GM12891 (cell line): ENCODE measurements at regions not wholly inside any gene's neighbourhood (a gene's known extent, or its start where the extent isn't known, plus 50 kb on each side); places are given as distances from the start of the nearest gene placed in this dataset.

Experiments
- DNase-seq: peaks from one replicate; pipeline ENCODE4 v3.0.0; 2011; ENCODE audit warnings: low spot score; ENCODE audit not compliant: insufficient read length
- FAIRE-seq: peaks from 2 replicates; lab custom pipeline; 2011; peaks lifted over from hg19 to GRCh38; lab: Jason Lieb, UNC
- PAX5 ChIP-seq: IDR thresholded peaks from 2 replicates; pipeline ENCODE4 v1.6.1; 2011; ENCODE audit warnings: low read length, moderate library complexity, mild to moderate bottlenecking; ENCODE audit not compliant: insufficient read depth, severe bottlenecking
- POLR2A ChIP-seq: IDR thresholded peaks from 2 replicates; pipeline ENCODE4 v1.6.1; 2011; ENCODE audit warnings: low read depth, low read length, control low read depth
- POLR2AphosphoS5 ChIP-seq: IDR thresholded peaks from 2 replicates; pipeline ENCODE4 v1.6.1; 2011; ENCODE audit warnings: low read depth, low read length, control low read depth
- POU2F2 ChIP-seq: IDR thresholded peaks from 2 replicates; pipeline ENCODE4 v1.6.1; 2011; ENCODE audit warnings: low read depth, mild to moderate bottlenecking, control low read depth, low read length, moderate library complexity
- SPI1 ChIP-seq: IDR thresholded peaks from 2 replicates; pipeline ENCODE4 v1.6.1; 2011; ENCODE audit warnings: low read depth, low read length, control low read depth
- TAF1 ChIP-seq: IDR thresholded peaks from 2 replicates; pipeline ENCODE4 v1.6.1; 2011; ENCODE audit warnings: low read depth, low read length, control low read depth

DNA sequence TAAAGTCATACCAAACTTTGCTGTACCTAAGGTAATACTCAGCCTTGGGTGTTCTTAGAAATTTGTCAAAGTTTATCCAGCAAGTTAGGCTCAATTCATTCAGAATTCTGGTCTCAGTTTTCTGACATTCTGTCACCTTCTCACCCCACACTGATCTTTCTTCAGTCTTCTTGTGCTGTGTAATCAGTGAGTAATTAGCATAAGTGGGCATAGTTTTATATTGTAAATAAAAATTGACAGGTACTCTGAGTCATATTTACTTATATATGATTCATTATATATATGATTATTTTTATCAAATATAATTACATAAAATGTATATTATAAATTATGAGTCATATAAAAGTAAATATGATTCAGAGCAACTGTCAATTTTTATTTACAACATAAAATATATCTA, 170.9 kb upstream of the MAGI2 start:
- FAIRE-seq, result no peak
- DNase-seq, result no peak
- TF ChIP-seq SPI1 (no peak), POU2F2 (no peak)

DNA sequence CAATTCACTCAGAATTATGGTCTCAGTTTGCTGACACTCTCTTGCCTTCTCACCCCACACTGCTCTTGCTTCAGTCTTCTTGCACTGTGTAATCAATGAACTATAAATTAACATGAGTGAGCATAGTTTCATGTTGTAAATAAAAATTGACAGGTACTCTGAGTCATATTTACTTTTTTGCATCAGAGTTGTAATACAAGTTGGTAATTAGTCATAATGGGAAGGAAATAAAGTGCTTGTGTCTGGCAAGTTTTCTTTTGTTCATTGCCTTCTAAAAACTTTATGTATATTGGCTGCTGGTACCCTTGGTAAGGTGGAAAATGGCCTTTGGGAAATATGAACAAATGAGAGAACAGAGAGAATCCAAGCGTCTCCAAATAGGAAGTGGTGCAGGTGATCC, 169.3 kb upstream of the MAGI2 start:
- no peak for DNase-seq
- FAIRE-seq, result no peak
- TF ChIP-seq POU2F2, result no peak
- no peak for TF ChIP-seq SPI1
- TF ChIP-seq POLR2AphosphoS5, result no peak
- no peak for TF ChIP-seq POLR2A
- no peak for TF ChIP-seq TAF1
- no peak for TF ChIP-seq PAX5

DNA sequence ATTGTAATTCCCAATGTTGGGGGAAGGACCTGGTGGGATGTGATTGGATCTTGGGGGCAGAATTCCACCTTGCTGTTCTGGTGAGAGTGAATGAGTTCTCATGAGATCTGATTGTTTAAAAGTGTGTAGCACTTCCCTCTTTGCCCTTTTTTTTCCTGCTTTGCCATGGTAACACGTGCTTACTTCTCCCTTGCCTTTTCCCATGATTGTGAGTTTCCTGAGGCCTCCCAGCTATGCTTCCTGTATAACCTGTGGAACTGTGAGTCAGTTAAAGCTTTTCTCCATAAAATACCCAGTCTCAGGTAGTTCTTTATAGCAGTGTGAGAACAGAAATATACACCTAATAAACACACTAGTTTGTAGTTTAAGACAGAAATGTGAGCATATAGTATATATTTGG, 166.8 kb upstream of the MAGI2 start:
- FAIRE-seq (no peak), DNase-seq (no peak)
- TF ChIP-seq POU2F2, result no peak
- no peak for TF ChIP-seq SPI1
- no peak for TF ChIP-seq POLR2AphosphoS5
- no peak for TF ChIP-seq PAX5
- no peak for TF ChIP-seq POLR2A
- TF ChIP-seq TAF1, result no peak

DNA sequence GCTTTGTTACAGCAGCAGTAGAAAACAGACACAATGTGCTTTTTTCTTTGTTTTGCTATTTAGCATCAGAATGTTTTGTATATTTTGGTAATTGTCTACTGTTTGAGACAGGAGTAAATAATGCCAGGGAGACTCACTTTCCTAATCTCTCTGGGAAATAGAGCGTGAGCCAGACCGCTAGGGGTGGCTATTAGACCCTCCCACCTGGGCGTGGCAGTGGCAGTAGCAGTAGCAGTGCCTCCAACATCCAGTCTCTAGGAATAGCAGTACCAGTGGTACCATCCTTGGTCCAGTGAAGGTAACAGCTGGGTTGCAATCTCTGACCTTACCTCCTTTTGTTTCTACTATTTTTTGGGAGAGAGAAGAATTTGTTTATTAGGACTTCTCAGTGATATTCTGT, 165.7 kb upstream of the MAGI2 start:
- no peak for TF ChIP-seq SPI1
- TF ChIP-seq POLR2AphosphoS5, result no peak
- no peak for TF ChIP-seq PAX5
- no peak for TF ChIP-seq POU2F2
- no peak for TF ChIP-seq POLR2A
- no peak for TF ChIP-seq TAF1
- DNase-seq, result no peak
- no peak for FAIRE-seq

DNA sequence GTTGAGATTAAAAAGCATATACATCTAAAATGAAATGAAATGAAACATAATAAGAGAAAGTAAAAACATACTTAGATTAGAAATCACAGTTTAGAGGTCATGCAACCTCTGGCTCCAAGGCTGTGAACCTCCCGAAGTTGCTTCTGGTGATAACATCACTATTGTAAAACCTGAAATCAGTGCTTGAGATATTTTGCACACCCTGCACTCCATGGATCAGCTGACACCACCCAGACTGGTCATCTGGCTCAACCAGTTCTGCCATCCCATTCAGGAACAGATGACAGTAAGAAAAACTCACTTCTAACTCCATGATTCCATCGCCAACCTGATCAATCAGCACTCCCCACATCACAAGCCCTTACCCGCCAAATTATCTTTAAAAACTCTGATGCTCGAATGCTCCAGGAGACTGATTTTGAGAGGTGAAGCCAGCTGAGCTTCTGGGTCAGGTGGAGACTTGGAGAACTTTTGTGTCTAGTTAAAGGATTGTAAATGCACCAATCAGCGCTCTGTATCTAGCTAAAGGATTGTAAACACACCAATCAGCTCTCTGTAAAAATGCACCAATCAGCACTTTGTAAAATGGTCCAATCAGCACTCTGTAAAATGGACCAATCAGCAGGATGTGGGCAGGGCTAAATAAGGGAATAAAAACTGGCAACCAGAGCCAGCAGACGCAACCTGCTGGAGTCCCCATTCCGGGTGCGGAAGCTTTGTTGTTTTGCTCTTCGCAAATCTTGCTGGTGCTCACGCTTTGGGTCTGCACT, 162.6 kb upstream of the MAGI2 start:
- no peak for FAIRE-seq
- DNase-seq, result no peak
- TF ChIP-seq PAX5, result no peak
- TF ChIP-seq POLR2AphosphoS5, result no peak
- TF ChIP-seq TAF1, result no peak
- TF ChIP-seq SPI1, result no peak
- no peak for TF ChIP-seq POU2F2
- TF ChIP-seq POLR2A, result no peak

DNA sequence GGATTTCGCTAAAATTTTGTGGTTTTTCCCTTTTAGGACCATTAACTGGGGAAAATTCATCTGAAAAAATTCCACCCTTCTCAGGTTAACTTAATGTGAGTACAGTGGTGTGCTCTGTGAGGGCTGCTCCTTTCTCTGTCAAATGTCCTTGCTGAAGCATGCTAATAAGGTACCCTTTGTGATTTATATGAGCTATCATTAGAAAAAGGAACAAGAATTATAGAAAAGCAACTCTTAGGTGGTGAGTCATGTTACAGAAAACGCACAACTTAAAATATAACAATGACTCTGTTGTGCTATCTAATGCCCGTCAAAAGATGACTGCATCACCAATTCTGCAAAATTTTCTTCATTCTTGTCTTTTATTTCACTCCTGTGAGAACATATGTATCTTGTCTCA, 162.0 kb upstream of the MAGI2 start:
- DNase-seq, result no peak
- TF ChIP-seq POU2F2 (no peak), SPI1 (no peak), POLR2A (no peak), POLR2AphosphoS5 (no peak), TAF1 (no peak)
- FAIRE-seq, result no peak

DNA sequence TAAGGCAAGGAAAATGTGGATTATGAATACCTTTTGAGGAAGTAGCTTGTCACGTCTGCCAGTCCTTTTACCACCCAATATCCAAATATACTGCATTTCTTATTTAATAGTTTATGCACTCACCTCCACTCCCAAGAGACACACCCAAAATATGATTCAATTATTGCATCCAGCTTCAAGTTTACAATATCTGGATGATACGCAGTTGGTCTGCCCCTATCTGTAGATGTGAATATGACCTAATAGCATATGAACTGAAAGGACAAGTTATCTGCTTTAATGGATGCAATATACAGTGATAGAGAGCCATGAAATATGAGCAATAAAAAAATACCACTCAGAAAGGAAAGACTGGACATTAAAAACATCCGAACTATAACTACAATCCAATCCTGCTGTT, 159.4 kb upstream of the MAGI2 start:
- no peak for FAIRE-seq
- no peak for TF ChIP-seq POLR2A
- TF ChIP-seq TAF1, result no peak
- TF ChIP-seq POU2F2, result no peak
- no peak for TF ChIP-seq POLR2AphosphoS5
- no peak for TF ChIP-seq SPI1
- TF ChIP-seq PAX5, result no peak
- no peak for DNase-seq

DNA sequence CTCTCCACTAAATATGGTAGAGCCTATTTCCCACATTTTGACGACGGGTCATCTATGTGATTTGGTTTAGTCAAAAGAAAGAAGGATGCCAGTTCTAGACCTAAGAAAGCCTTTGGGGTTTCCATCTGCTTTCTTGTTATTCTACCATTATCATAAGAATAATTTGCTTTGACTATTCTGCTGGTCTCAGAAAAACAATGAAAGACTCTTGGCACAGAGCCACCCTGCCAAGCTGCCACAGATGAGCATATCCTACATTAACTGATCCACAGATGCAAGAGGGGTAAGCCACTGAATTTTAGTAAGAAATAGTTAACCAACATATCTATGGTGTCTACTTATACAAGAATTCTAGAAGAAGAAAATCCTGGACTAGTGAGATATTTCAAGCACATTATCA, 158.6 kb upstream of the MAGI2 start:
- no peak for FAIRE-seq
- no peak for DNase-seq
- TF ChIP-seq PAX5 (no peak), POLR2AphosphoS5 (no peak), POLR2A (no peak), SPI1 (no peak), TAF1 (no peak), POU2F2 (no peak)

DNA sequence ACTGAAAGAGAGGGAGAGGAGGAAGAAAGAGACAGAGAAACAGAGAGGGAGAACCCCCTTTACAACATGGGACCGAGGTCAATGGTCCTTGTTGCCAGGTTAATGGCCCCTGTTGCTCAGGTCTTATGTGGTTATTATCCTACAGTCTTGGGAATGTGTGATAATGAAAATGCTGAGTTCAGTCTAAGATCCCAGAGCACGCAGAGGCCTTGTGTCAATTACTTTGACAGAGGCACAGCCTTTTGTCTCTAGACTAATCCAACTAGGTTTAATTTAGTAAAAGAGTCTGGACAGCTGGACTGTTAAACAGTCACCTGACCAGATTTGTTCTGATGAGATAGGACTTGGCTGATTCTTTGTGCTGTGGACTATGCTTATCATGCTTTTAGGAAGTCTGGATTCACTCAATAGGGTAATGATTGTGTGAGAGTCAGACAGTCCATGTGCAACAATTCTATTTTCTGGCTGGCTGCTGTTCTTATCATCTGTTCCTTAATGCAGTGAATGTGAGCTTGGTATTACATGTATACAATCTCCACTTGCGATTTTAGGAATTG, 157.4 kb upstream of the MAGI2 start:
- FAIRE-seq (no peak), DNase-seq (no peak)
- TF ChIP-seq POLR2AphosphoS5, result no peak

DNA sequence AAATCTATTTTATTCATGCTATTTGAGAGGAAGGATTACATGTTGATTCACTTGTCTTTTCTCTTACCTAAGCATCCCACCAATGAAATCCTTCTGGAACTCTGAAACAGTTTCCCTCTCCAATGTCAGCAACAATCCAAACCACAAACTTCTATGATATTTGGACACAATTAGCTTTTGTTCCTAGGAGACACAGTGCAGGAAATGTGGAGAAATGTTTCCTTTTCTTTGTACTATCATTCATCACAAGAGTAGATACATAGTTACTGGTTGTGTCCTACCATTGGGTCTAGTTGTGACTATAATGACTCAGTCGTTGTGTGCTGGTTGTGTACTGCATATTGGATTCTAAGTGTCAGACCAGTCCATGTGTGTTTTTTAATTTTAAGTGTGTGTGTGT, 156.8 kb upstream of the MAGI2 start:
- FAIRE-seq (no peak), DNase-seq (no peak)
- no peak for TF ChIP-seq PAX5
- no peak for TF ChIP-seq SPI1
- TF ChIP-seq POLR2AphosphoS5, result no peak
- TF ChIP-seq POLR2A, result no peak
- TF ChIP-seq TAF1, result no peak
- TF ChIP-seq POU2F2, result no peak

DNA sequence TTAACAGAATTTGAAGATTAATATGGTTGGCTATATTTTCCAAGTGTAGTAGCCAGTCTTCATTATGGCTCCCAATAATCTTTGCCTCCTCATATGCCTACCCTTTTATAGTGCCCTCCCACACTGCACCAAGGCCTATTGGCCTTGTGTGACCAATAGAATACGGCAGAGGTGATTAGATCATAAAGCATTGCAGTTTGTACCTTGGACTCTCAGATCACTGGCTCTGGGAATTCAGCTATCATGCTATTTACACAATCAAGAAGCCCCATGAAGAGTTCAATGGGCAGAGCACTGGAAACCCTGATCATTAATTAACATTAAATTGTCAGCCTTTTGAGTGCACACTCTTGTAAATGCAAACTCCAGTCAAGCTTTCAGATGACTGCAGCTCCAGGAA, 154.5 kb upstream of the MAGI2 start:
- FAIRE-seq, result no peak
- no peak for DNase-seq
- TF ChIP-seq PAX5 (no peak), TAF1 (no peak), SPI1 (no peak), POU2F2 (no peak), POLR2AphosphoS5 (no peak), POLR2A (no peak)
